Neural crest cell (in vitro differentiated cells): ENCODE measurements at regions not wholly inside any gene's neighbourhood (a gene's known extent, or its start where the extent isn't known, plus 50 kb on each side); places are given as distances from the start of the nearest gene placed in this dataset.
"Not testable (repeated sequence)": the region's sequence is repeated elsewhere in the genome, so short reads cannot be mapped to it uniquely, and the experiment has no call there.

Source experiments
- DNase-seq: peaks from one replicate; pipeline ENCODE4 v3.0.0; 2021; ENCODE audit warnings: low read depth, mixed read lengths, low spot score
- H3K27ac Mint-ChIP-seq: one replicate; pipeline ENCODE4 v1.8.0; 2021; ENCODE audit warnings: mild to moderate bottlenecking, mixed read lengths; ENCODE audit not compliant: unreplicated experiment
- H3K27me3 Mint-ChIP-seq: 2 replicates; pipeline ENCODE4 v1.8.0; 2021; ENCODE audit warnings: low read depth, mild to moderate bottlenecking, mixed read lengths
- H3K36me3 Mint-ChIP-seq: 2 replicates; pipeline ENCODE4 v1.8.0; 2021; ENCODE audit warnings: low read depth, mild to moderate bottlenecking, mixed read lengths
- H3K4me1 Mint-ChIP-seq: 2 replicates; pipeline ENCODE4 v1.8.0; 2021; ENCODE audit warnings: mixed read lengths
- H3K4me3 Mint-ChIP-seq: one replicate; pipeline ENCODE4 v1.8.0; 2021; ENCODE audit warnings: mild to moderate bottlenecking, mixed read lengths
- H3K9me3 Mint-ChIP-seq: 2 replicates; pipeline ENCODE4 v1.8.0; 2021; ENCODE audit warnings: mixed read lengths
- CTCF ChIP-seq: fragments of 200-600 bp; sonication (generic); conservative IDR thresholded peaks from 2 replicates; pipeline ENCODE4 v1.5.0; 2021; ENCODE audit warnings: antibody characterized with exemption, mild to moderate bottlenecking

GRCh38 chr19:5285955-5286354 lies 54.7 kb downstream of the PTPRS start:
- no peak for TF ChIP-seq CTCF
- Mint-ChIP-seq H3K4me3 (no peak overlapping the region), H3K27ac (no peak overlapping the region), H3K9me3 (no peaks in the 10 kb centered on the region), H3K27me3 (no peaks in the 10 kb centered on the region), H3K36me3 (peaks cover 5% of the 10 kb centered on the region), H3K4me1 (peaks cover 21% of the 10 kb centered on the region)
- DNase-seq: no peak

GRCh38 chr19:5285311-5285710 lies 55.3 kb downstream of the PTPRS start:
- DNase-seq: no peak
- no peak for TF ChIP-seq CTCF
- Mint-ChIP-seq H3K4me3 (no peak overlapping the region), H3K36me3 (peaks cover 5% of the 10 kb centered on the region), H3K9me3 (no peaks in the 10 kb centered on the region), H3K27me3 (no peaks in the 10 kb centered on the region), H3K27ac (no peak overlapping the region), H3K4me1 (peaks cover 20% of the 10 kb centered on the region)

- TF ChIP-seq CTCF: no peak
- H3K4me1 Mint-ChIP-seq: peaks cover 7% of the 10 kb centered on the region
- H3K4me3 Mint-ChIP-seq: no peak overlapping the region
- H3K27me3 Mint-ChIP-seq: no peaks in the 10 kb centered on the region
- H3K9me3 Mint-ChIP-seq: no peaks in the 10 kb centered on the region
- DNase-seq: no peak
- H3K27ac Mint-ChIP-seq: no peak overlapping the region
- H3K36me3 Mint-ChIP-seq: peaks cover 5% of the 10 kb centered on the region
Measured at GRCh38 chr19:5282901-5283300, 57.7 kb downstream of the PTPRS start.

- no peak for DNase-seq
- H3K27me3 Mint-ChIP-seq: no peaks in the 10 kb centered on the region
- H3K27ac Mint-ChIP-seq: no peak overlapping the region
- H3K36me3 Mint-ChIP-seq: peaks cover 5% of the 10 kb centered on the region
- no peaks in the 10 kb centered on the region for H3K9me3 Mint-ChIP-seq
- no peak overlapping the region for H3K4me3 Mint-ChIP-seq
- no peak for TF ChIP-seq CTCF
- H3K4me1 Mint-ChIP-seq: no peaks in the 10 kb centered on the region
Measured at GRCh38 chr19:5281588-5281987, 59.0 kb downstream of the PTPRS start.

GRCh38 chr19:5275668-5276067 lies 64.9 kb downstream of the PTPRS start:
- H3K9me3 Mint-ChIP-seq, H3K4me1 Mint-ChIP-seq, H3K36me3 Mint-ChIP-seq, H3K27me3 Mint-ChIP-seq, H3K4me3 Mint-ChIP-seq, H3K27ac Mint-ChIP-seq, DNase-seq: not testable (repeated sequence)

- TF ChIP-seq CTCF: no peak
- Mint-ChIP-seq H3K9me3 (no peaks in the 10 kb centered on the region), H3K27ac (no peak overlapping the region), H3K36me3 (peaks cover 9% of the 10 kb centered on the region), H3K4me1 (no peaks in the 10 kb centered on the region), H3K27me3 (no peaks in the 10 kb centered on the region), H3K4me3 (no peak overlapping the region)
- DNase-seq: no peak
Measured at GRCh38 chr19:5273782-5274181, 66.8 kb downstream of the PTPRS start.
